HG02588 (cell line): ENCODE measurements at regions not wholly inside any gene's neighbourhood (a gene's known extent, or its start where the extent isn't known, plus 50 kb on each side); places are given as distances from the start of the nearest gene placed in this dataset.
A peak's percentile ranks its signal among the peaks of the same experiment; 100 is the strongest.

Experiments used
- ATAC-seq: cut with Tn5 transposase; IDR thresholded peaks from one replicate; pipeline ENCODE4 v1.9.1; 2021; ENCODE audit warnings: mild to moderate bottlenecking, moderate library complexity; ENCODE audit not compliant: unreplicated experiment

GRCh38 chrX:120819126-120819525, 56.5 kb downstream of the CT47B1 start:
- no peak for ATAC-seq

GRCh38 chrX:120813982-120814381, 61.7 kb downstream of the CT47B1 start:
- ATAC-seq: no peak

GRCh38 chrX:120801426-120801825, 74.2 kb downstream of the CT47B1 start:
- ATAC-seq: no peak

GRCh38 chrX:120797188-120797851, 78.3 kb downstream of the CT47B1 start:
- ATAC-seq: no peak

- no peak for ATAC-seq
These were observed 80.4 kb downstream of the CT47B1 start for GRCh38 chrX:120795301-120795700.

- ATAC-seq: no peak
These were observed 81.1 kb downstream of the CT47B1 start for GRCh38 chrX:120794525-120794975.

GRCh38 chrX:120793098-120793497, 82.6 kb downstream of the CT47B1 start:
- no peak for ATAC-seq

- ATAC-seq: no peak
These were observed 84.5 kb downstream of the CT47B1 start for GRCh38 chrX:120791013-120791643.

- no peak for ATAC-seq
These were observed 85.1 kb downstream of the CT47B1 start for GRCh38 chrX:120790552-120790951.

- ATAC-seq: no peak
These were observed 85.5 kb downstream of the CT47B1 start for GRCh38 chrX:120790118-120790517.

GRCh38 chrX:120781403-120781802, 94.3 kb downstream of the CT47B1 start:
- ATAC-seq: no peak

- ATAC-seq: no peak
These were observed 99.7 kb downstream of the CT47B1 start for GRCh38 chrX:120775959-120776358.

GRCh38 chrX:120774606-120775005, 101.1 kb downstream of the CT47B1 start:
- no peak for ATAC-seq

GRCh38 chrX:120773801-120774200, 101.9 kb downstream of the CT47B1 start:
- ATAC-seq: no peak

- ATAC-seq: no peak
These were observed 105.9 kb downstream of the CT47B1 start for GRCh38 chrX:120769576-120770341.

- ATAC-seq: no peak
These were observed 107.0 kb downstream of the CT47B1 start for GRCh38 chrX:120768681-120769080.

- ATAC-seq: no peak
These were observed 107.4 kb downstream of the CT47B1 start for GRCh38 chrX:120768254-120768653.

- no peak for ATAC-seq
These were observed 112.4 kb downstream of the CT47B1 start for GRCh38 chrX:120763269-120763668.

- no peak for ATAC-seq
These were observed 113.9 kb downstream of the CT47B1 start for GRCh38 chrX:120761810-120762209.

GRCh38 chrX:120759685-120760084, 116.0 kb downstream of the CT47B1 start:
- ATAC-seq: no peak

GRCh38 chrX:120755066-120755846, 120.4 kb downstream of the CT47B1 start:
- ATAC-seq: peak; percentile 67
